Natural killer cell (primary cell): ENCODE measurements at regions not wholly inside any gene's neighbourhood (a gene's known extent, or its start where the extent isn't known, plus 50 kb on each side); places are given as distances from the start of the nearest gene placed in this dataset.
A peak's percentile ranks its signal among the peaks of the same experiment; 100 is the strongest.
"Not testable (repeated sequence)": the region's sequence is repeated elsewhere in the genome, so short reads cannot be mapped to it uniquely, and the experiment has no call there.

ENCODE experiments used
- ATAC-seq, 3 donors: fragments of 150-1000 bp in 2 of 3; fragments of 200-7000 bp in 1 of 3; cut with Tn5 transposase; 1 replicate in 1 of 3; 2 replicates in 2 of 3; pipeline ENCODE4 v1.10.0; 2021; ENCODE audit warnings: mild to moderate bottlenecking in 2 of 3, moderate library complexity in 2 of 3
- DNase-seq, 2 donors: peaks; one replicate each; pipeline versions ENCODE4 v3.0.0 to v3.0.0-alpha.2; 2013 to 2021; ENCODE audit warnings: mixed read lengths in 1 of 2
- H3K27ac ChIP-seq: one replicate; pipeline ENCODE4 v1.5.1; 2013; ENCODE audit warnings: mild to moderate bottlenecking, low read length
- H3K27me3 ChIP-seq: one replicate; pipeline ENCODE4 v1.6.1; 2013; ENCODE audit warnings: low read length; ENCODE audit not compliant: control insufficient read depth, insufficient read depth
- H3K36me3 ChIP-seq: one replicate; pipeline ENCODE4 v1.6.1; 2013; ENCODE audit warnings: low read length; ENCODE audit not compliant: control insufficient read depth, insufficient read depth
- H3K4me1 ChIP-seq: one replicate; pipeline ENCODE4 v1.6.1; 2013; ENCODE audit warnings: low read length; ENCODE audit not compliant: control insufficient read depth, insufficient read depth
- H3K4me3 ChIP-seq: one replicate; pipeline ENCODE4 v1.5.1; 2013; ENCODE audit warnings: low read length
- H3K9me3 ChIP-seq: one replicate; pipeline ENCODE4 v1.6.1; 2013; ENCODE audit warnings: low read length; ENCODE audit not compliant: control insufficient read depth, insufficient read depth
- H3K27ac Mint-ChIP-seq, 2 donors: one replicate each; pipeline ENCODE4 v1.8.0; 2022; ENCODE audit warnings: mild to moderate bottlenecking in 2 of 2, mixed read lengths in 2 of 2, moderate library complexity in 1 of 2
- H3K27me3 Mint-ChIP-seq, 2 donors: one replicate each; pipeline ENCODE4 v1.8.0; 2022; ENCODE audit warnings: low read depth in 2 of 2, mixed read lengths in 2 of 2
- H3K36me3 Mint-ChIP-seq: one replicate; pipeline ENCODE4 v1.8.0; 2022; ENCODE audit warnings: mixed read lengths
- H3K4me1 Mint-ChIP-seq, 2 donors: one replicate each; pipeline ENCODE4 v1.8.0; 2022; ENCODE audit warnings: mixed read lengths in 2 of 2
- H3K4me3 Mint-ChIP-seq: one replicate; pipeline ENCODE4 v1.8.0; 2022; ENCODE audit warnings: mild to moderate bottlenecking, moderate library complexity, mixed read lengths
- H3K9me3 Mint-ChIP-seq, 2 donors: one replicate each; pipeline ENCODE4 v1.8.0; 2022; ENCODE audit warnings: mixed read lengths in 2 of 2
- CTCF ChIP-seq: fragments of 200-600 bp; IDR thresholded peaks from one replicate; pipeline ENCODE4 v1.8.0; 2022; ENCODE audit warnings: antibody characterized with exemption
- WGBS: methylation state at CpG from one replicate; pipeline ENCODE4 v1.1.7; 2013; ENCODE audit warnings: missing lambda C conversion rate; ENCODE audit not compliant: insufficient coverage; 5-methylcytosine and 5-hydroxymethylcytosine counted together
- intact Hi-C: fragments of 100-400 bp; cut with micrococcal nuclease; formaldehyde crosslinking; loops from one replicate; pipeline ENCODE4 v1.14.2; 2022

- H3K4me3 Mint-ChIP-seq, H3K4me1 Mint-ChIP-seq, H3K36me3 ChIP-seq, H3K9me3 ChIP-seq, H3K27ac Mint-ChIP-seq, H3K9me3 Mint-ChIP-seq, H3K4me1 ChIP-seq, intact Hi-C loops, H3K27ac ChIP-seq, H3K27me3 Mint-ChIP-seq, H3K4me3 ChIP-seq, ATAC-seq, H3K27me3 ChIP-seq, DNase-seq, H3K36me3 Mint-ChIP-seq: not testable (repeated sequence)
- 71% methylated on average over 3 of the region's 4 CpGs for WGBS
Measured at GRCh38 chr15:84398087-84398486, 162.5 kb downstream of the GOLGA6L4 start.

- Histone ChIP-seq H3K4me1 (no peaks in the 10 kb centered on the region), H3K9me3 (no peaks in the 10 kb centered on the region), H3K36me3 (no peaks in the 10 kb centered on the region), H3K27me3 (no peaks in the 10 kb centered on the region), H3K4me3 (no peak overlapping the region), H3K27ac (no peak overlapping the region)
- intact Hi-C loops, result no loop called here
- ATAC-seq, result peak in 1 of 3 donors; percentile 27
- Mint-ChIP-seq H3K27me3 (peaks cover 0 to under 1% of the 10 kb centered on the region in 2 donors), H3K4me1 (no peaks in the 10 kb centered on the region), H3K27ac (no peak overlapping the region), H3K9me3 (no peaks in the 10 kb centered on the region), H3K4me3 (no peak overlapping the region), H3K36me3 (no peaks in the 10 kb centered on the region)
- 89% methylated on average over 42 of the region's 42 CpGs for WGBS
- no peak for TF ChIP-seq CTCF
- DNase-seq, result no peak
Measured at GRCh38 chr15:84398763-84399701, 163.5 kb downstream of the GOLGA6L4 start.

- ATAC-seq, result no peak
- no peak overlapping the region for H3K4me3 Mint-ChIP-seq
- H3K27ac Mint-ChIP-seq, result no peak overlapping the region
- H3K9me3 Mint-ChIP-seq, result no peaks in the 10 kb centered on the region
- Histone ChIP-seq H3K4me1 (no peaks in the 10 kb centered on the region), H3K27me3 (no peaks in the 10 kb centered on the region), H3K27ac (no peak overlapping the region), H3K9me3 (no peaks in the 10 kb centered on the region), H3K4me3 (no peak overlapping the region), H3K36me3 (no peaks in the 10 kb centered on the region)
- no peak for DNase-seq
- no peak for TF ChIP-seq CTCF
- intact Hi-C loops, result no loop called here
- no peaks in the 10 kb centered on the region for H3K27me3 Mint-ChIP-seq
- H3K36me3 Mint-ChIP-seq, result no peaks in the 10 kb centered on the region
- 88% methylated on average over 11 of the region's 13 CpGs for WGBS
- no peaks in the 10 kb centered on the region for H3K4me1 Mint-ChIP-seq
Measured at GRCh38 chr15:84400017-84400740, 164.6 kb downstream of the GOLGA6L4 start.

GRCh38 chr15:84400820-84401219 lies 165.2 kb downstream of the GOLGA6L4 start:
- Mint-ChIP-seq H3K4me3 (no peak overlapping the region), H3K36me3 (no peaks in the 10 kb centered on the region), H3K9me3 (no peaks in the 10 kb centered on the region), H3K27me3 (no peaks in the 10 kb centered on the region), H3K4me1 (no peaks in the 10 kb centered on the region), H3K27ac (no peak overlapping the region)
- ATAC-seq (no peak), DNase-seq (no peak)
- H3K4me3 ChIP-seq, result no peak overlapping the region
- 87% methylated on average over 5 of the region's 5 CpGs for WGBS
- no peaks in the 10 kb centered on the region for H3K27me3 ChIP-seq
- no peaks in the 10 kb centered on the region for H3K36me3 ChIP-seq
- intact Hi-C loops, result no loop called here
- no peaks in the 10 kb centered on the region for H3K4me1 ChIP-seq
- no peak for TF ChIP-seq CTCF
- no peak overlapping the region for H3K27ac ChIP-seq
- no peaks in the 10 kb centered on the region for H3K9me3 ChIP-seq

GRCh38 chr15:84401461-84401860 lies 165.9 kb downstream of the GOLGA6L4 start:
- H3K27ac Mint-ChIP-seq, H3K36me3 ChIP-seq, H3K9me3 ChIP-seq, H3K4me1 Mint-ChIP-seq, H3K27me3 ChIP-seq, H3K4me3 ChIP-seq, ATAC-seq, DNase-seq, H3K4me1 ChIP-seq, intact Hi-C loops, H3K9me3 Mint-ChIP-seq, H3K27ac ChIP-seq, H3K27me3 Mint-ChIP-seq, H3K36me3 Mint-ChIP-seq, H3K4me3 Mint-ChIP-seq: not testable (repeated sequence)
- 82% methylated on average over 4 of the region's 5 CpGs for WGBS
